K562 (cell line): ENCODE measurements at regions not wholly inside any gene's neighbourhood (a gene's known extent, or its start where the extent isn't known, plus 50 kb on each side); places are given as distances from the start of the nearest gene placed in this dataset.
A peak's percentile ranks its signal among the peaks of the same experiment; 100 is the strongest.

Experiments
- LEF1 ChIP-seq: fragments of 450-650 bp; IDR thresholded peaks from 2 replicates; pipeline ENCODE4 v1.6.1; 2016; ENCODE audit warnings: mild to moderate bottlenecking
- POLR2AphosphoS5 ChIP-seq: IDR thresholded peaks from 2 replicates; pipeline ENCODE4 v1.6.1; 2011; ENCODE audit warnings: mild to moderate bottlenecking, low read depth, low read length, moderate library complexity; ENCODE audit not compliant: control insufficient read depth, insufficient read depth
- SETDB1 ChIP-seq: IDR thresholded peaks from one replicate; pipeline ENCODE4 v1.6.1; 2012; ENCODE audit warnings: low read length, control low read depth, inconsistent platforms
- ZNF318 ChIP-seq, 2 experiments: fragments of 450-650 bp; IDR thresholded peaks; 2 replicates each; pipeline ENCODE4 v1.6.1; 2016; ENCODE audit warnings: mild to moderate bottlenecking in 2 of 2, borderline replicate concordance in 1 of 2, low read depth in 1 of 2, moderate library complexity in 1 of 2
- TF ChIP-seq, protein P1 (sequence below): fragments of 250-450 bp; sonication (Bioruptor Pico); IDR thresholded peaks from 2 replicates; pipeline ENCODE4 v1.4.0; 2020; ENCODE audit warnings: mild to moderate bottlenecking, moderate library complexity
- TF ChIP-seq, protein P2 (sequence below): fragments of 450-650 bp; formaldehyde crosslinking; IDR thresholded peaks from 2 replicates; pipeline ENCODE4 v1.4.0; 2020; ENCODE audit warnings: mild to moderate bottlenecking, moderate library complexity
- TF ChIP-seq, protein P3 (sequence below): fragments of 250-450 bp; sonication (Bioruptor Pico); IDR thresholded peaks from 2 replicates; pipeline ENCODE4 v1.4.0; 2020

GRCh38 chr15:39140060-39140604 is 440.7 kb upstream of the THBS1 start (continued):
- TF ChIP-seq ZNF318 (IDR thresholded peaks at IDR 0.05; ENCODE audit: borderline replicate concordance in 1 of 2, low read depth in 1 of 2) (peak in 1 of 2 experiments; percentile 18; a peak in 1 of 4 replicates), LEF1 (no peak; the same call in 1 of the 2 replicates), POLR2AphosphoS5 (peak; percentile 98), SETDB1 (no peak)
- TF ChIP-seq, protein P1, sequence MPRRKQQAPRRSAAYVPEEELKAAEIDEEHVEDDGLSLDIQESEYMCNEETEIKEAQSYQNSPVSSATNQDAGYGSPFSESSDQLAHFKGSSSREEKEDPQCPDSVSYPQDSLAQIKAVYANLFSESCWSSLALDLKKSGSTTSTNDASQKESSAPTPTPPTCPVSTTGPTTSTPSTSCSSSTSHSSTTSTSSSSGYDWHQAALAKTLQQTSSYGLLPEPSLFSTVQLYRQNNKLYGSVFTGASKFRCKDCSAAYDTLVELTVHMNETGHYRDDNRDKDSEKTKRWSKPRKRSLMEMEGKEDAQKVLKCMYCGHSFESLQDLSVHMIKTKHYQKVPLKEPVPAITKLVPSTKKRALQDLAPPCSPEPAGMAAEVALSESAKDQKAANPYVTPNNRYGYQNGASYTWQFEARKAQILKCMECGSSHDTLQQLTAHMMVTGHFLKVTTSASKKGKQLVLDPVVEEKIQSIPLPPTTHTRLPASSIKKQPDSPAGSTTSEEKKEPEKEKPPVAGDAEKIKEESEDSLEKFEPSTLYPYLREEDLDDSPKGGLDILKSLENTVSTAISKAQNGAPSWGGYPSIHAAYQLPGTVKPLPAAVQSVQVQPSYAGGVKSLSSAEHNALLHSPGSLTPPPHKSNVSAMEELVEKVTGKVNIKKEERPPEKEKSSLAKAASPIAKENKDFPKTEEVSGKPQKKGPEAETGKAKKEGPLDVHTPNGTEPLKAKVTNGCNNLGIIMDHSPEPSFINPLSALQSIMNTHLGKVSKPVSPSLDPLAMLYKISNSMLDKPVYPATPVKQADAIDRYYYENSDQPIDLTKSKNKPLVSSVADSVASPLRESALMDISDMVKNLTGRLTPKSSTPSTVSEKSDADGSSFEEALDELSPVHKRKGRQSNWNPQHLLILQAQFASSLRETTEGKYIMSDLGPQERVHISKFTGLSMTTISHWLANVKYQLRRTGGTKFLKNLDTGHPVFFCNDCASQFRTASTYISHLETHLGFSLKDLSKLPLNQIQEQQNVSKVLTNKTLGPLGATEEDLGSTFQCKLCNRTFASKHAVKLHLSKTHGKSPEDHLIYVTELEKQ (CRISPR knock-in tag): no peak
- TF ChIP-seq, protein P2, sequence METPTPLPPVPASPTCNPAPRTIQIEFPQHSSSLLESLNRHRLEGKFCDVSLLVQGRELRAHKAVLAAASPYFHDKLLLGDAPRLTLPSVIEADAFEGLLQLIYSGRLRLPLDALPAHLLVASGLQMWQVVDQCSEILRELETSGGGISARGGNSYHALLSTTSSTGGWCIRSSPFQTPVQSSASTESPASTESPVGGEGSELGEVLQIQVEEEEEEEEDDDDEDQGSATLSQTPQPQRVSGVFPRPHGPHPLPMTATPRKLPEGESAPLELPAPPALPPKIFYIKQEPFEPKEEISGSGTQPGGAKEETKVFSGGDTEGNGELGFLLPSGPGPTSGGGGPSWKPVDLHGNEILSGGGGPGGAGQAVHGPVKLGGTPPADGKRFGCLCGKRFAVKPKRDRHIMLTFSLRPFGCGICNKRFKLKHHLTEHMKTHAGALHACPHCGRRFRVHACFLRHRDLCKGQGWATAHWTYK (CRISPR knock-in tag): no peak
- TF ChIP-seq, protein P3, sequence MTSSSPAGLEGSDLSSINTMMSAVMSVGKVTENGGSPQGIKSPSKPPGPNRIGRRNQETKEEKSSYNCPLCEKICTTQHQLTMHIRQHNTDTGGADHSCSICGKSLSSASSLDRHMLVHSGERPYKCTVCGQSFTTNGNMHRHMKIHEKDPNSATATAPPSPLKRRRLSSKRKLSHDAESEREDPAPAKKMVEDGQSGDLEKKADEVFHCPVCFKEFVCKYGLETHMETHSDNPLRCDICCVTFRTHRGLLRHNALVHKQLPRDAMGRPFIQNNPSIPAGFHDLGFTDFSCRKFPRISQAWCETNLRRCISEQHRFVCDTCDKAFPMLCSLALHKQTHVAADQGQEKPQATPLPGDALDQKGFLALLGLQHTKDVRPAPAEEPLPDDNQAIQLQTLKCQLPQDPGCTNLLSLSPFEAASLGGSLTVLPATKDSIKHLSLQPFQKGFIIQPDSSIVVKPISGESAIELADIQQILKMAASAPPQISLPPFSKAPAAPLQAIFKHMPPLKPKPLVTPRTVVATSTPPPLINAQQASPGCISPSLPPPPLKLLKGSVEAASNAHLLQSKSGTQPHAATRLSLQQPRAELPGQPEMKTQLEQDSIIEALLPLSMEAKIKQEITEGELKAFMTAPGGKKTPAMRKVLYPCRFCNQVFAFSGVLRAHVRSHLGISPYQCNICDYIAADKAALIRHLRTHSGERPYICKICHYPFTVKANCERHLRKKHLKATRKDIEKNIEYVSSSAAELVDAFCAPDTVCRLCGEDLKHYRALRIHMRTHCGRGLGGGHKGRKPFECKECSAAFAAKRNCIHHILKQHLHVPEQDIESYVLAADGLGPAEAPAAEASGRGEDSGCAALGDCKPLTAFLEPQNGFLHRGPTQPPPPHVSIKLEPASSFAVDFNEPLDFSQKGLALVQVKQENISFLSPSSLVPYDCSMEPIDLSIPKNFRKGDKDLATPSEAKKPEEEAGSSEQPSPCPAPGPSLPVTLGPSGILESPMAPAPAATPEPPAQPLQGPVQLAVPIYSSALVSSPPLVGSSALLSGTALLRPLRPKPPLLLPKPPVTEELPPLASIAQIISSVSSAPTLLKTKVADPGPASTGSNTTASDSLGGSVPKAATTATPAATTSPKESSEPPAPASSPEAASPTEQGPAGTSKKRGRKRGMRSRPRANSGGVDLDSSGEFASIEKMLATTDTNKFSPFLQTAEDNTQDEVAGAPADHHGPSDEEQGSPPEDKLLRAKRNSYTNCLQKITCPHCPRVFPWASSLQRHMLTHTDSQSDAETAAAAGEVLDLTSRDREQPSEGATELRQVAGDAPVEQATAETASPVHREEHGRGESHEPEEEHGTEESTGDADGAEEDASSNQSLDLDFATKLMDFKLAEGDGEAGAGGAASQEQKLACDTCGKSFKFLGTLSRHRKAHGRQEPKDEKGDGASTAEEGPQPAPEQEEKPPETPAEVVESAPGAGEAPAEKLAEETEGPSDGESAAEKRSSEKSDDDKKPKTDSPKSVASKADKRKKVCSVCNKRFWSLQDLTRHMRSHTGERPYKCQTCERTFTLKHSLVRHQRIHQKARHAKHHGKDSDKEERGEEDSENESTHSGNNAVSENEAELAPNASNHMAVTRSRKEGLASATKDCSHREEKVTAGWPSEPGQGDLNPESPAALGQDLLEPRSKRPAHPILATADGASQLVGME (CRISPR knock-in tag): no peak
